GM23338 (cell line): ENCODE measurements at regions not wholly inside any gene's neighbourhood (a gene's known extent, or its start where the extent isn't known, plus 50 kb on each side); places are given as distances from the start of the nearest gene placed in this dataset.

Experiments used
- CTCF ChIP-seq, 2 experiments: fragments of 200-600 bp in 1 of 2; sonication (generic) in 1 of 2; conservative IDR thresholded peaks; 2 replicates each; pipeline versions ENCODE4 v1.5.1 to v1.6.1; 2016 to 2017; ENCODE audit warnings: antibody characterized with exemption in 2 of 2, low read depth in 2 of 2, mild to moderate bottlenecking in 2 of 2, moderate library complexity in 1 of 2
- EZH2 ChIP-seq: fragments of 200-600 bp; sonication (generic); IDR thresholded peaks from one replicate; pipeline ENCODE4 v1.8.0; 2017; ENCODE audit warnings: antibody characterized with exemption, mild to moderate bottlenecking, low read depth; ENCODE audit not compliant: unreplicated experiment
- EZH2phosphoT487 ChIP-seq: fragments of 200-600 bp; sonication (generic); IDR thresholded peaks from one replicate; pipeline ENCODE4 v1.8.1; 2018; ENCODE audit warnings: antibody characterized with exemption; ENCODE audit not compliant: unreplicated experiment
- JUNB ChIP-seq: IDR thresholded peaks from one replicate; pipeline ENCODE4 v1.6.1; 2016; ENCODE audit warnings: antibody characterized with exemption; ENCODE audit not compliant: unreplicated experiment
- POLR2AphosphoS5 ChIP-seq: IDR thresholded peaks from 2 replicates; pipeline ENCODE4 v1.6.1; 2016; ENCODE audit warnings: antibody characterized with exemption, low read depth
- STAT1 ChIP-seq: IDR thresholded peaks from one replicate; pipeline ENCODE4 v1.6.1; 2016; ENCODE audit warnings: antibody characterized with exemption; ENCODE audit not compliant: unreplicated experiment
- ZNF114 ChIP-seq: fragments of 250-450 bp; sonication (Bioruptor Pico); IDR thresholded peaks from 2 replicates; pipeline ENCODE4 v1.5.0; 2020; ENCODE audit warnings: mild to moderate bottlenecking, moderate library complexity
- ZNF331 ChIP-seq: fragments of 250-450 bp; sonication (Bioruptor Pico); IDR thresholded peaks from 2 replicates; pipeline ENCODE4 v1.5.0; 2020; ENCODE audit warnings: low read depth, mild to moderate bottlenecking, moderate library complexity
- TF ChIP-seq, protein P1 (sequence below): IDR thresholded peaks from one replicate; pipeline ENCODE4 v1.6.1; 2018; ENCODE audit warnings: antibody characterized with exemption; ENCODE audit not compliant: unreplicated experiment

DNA sequence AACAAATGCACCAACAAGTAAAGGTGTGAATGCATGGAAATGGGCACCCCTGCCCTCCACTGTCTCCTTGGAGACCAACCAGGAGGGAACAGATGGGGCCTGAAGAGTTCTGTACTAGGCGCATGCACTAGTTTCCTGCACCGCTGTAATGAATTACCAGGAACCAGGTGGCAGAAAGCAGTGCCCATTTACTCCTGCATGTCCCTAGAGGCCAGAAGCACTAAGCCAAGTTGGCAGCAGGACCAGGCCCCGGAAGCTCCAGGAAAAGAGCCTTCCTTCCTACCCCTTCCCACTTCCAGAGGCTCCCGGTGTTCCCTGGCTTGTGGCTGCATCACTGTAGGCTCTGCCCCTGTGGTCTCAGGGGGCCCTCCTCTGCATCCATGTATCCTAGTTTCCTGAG lies 237.5 kb upstream of the PPP2R2D start:
- TF ChIP-seq, protein P1, sequence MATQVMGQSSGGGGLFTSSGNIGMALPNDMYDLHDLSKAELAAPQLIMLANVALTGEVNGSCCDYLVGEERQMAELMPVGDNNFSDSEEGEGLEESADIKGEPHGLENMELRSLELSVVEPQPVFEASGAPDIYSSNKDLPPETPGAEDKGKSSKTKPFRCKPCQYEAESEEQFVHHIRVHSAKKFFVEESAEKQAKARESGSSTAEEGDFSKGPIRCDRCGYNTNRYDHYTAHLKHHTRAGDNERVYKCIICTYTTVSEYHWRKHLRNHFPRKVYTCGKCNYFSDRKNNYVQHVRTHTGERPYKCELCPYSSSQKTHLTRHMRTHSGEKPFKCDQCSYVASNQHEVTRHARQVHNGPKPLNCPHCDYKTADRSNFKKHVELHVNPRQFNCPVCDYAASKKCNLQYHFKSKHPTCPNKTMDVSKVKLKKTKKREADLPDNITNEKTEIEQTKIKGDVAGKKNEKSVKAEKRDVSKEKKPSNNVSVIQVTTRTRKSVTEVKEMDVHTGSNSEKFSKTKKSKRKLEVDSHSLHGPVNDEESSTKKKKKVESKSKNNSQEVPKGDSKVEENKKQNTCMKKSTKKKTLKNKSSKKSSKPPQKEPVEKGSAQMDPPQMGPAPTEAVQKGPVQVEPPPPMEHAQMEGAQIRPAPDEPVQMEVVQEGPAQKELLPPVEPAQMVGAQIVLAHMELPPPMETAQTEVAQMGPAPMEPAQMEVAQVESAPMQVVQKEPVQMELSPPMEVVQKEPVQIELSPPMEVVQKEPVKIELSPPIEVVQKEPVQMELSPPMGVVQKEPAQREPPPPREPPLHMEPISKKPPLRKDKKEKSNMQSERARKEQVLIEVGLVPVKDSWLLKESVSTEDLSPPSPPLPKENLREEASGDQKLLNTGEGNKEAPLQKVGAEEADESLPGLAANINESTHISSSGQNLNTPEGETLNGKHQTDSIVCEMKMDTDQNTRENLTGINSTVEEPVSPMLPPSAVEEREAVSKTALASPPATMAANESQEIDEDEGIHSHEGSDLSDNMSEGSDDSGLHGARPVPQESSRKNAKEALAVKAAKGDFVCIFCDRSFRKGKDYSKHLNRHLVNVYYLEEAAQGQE, result no peak
- TF ChIP-seq EZH2, result no peak
- no peak for TF ChIP-seq CTCF (conservative IDR thresholded peaks at IDR 0.05; ENCODE audit: low read depth in 2 of 2)
- TF ChIP-seq EZH2phosphoT487, result no peak
- TF ChIP-seq POLR2AphosphoS5, result no peak
- no peak for TF ChIP-seq ZNF331 (CRISPR knock-in tag)
- no peak for TF ChIP-seq JUNB
- TF ChIP-seq STAT1, result no peak
- TF ChIP-seq ZNF114, result no peak
